RWPE1 (cell line): ENCODE measurements at regions not wholly inside any gene's neighbourhood (a gene's known extent, or its start where the extent isn't known, plus 50 kb on each side); places are given as distances from the start of the nearest gene placed in this dataset.

ENCODE experiments used
- CTCF ChIA-PET: fragments of 350-600 bp; sonication (Branson Sonifier 250); formaldehyde crosslinking; extraction: SDS; loops from one replicate; lab custom pipeline; 2021; lab: Yijun Ruan, JAX
- POLR2A ChIA-PET: fragments of 400-600 bp; formaldehyde crosslinking; extraction: SDS; loops from one replicate; lab custom pipeline; 2020; ENCODE audit warnings: antibody characterized with exemption; ENCODE audit not compliant: low non-redundant PET; lab: Yijun Ruan, JAX
- DNase-seq: peaks from one replicate; pipeline ENCODE4 v3.0.0; 2012; ENCODE audit warnings: low spot score
- H3K27ac ChIP-seq: fragments of 450-650 bp; 2 replicates; pipeline ENCODE4 v1.5.1; 2017
- TF ChIP-seq, protein P1 (sequence below): fragments of 450-650 bp; conservative IDR thresholded peaks from 2 replicates; pipeline ENCODE4 v1.5.1; 2017; ENCODE audit warnings: low read depth, mild to moderate bottlenecking

DNA sequence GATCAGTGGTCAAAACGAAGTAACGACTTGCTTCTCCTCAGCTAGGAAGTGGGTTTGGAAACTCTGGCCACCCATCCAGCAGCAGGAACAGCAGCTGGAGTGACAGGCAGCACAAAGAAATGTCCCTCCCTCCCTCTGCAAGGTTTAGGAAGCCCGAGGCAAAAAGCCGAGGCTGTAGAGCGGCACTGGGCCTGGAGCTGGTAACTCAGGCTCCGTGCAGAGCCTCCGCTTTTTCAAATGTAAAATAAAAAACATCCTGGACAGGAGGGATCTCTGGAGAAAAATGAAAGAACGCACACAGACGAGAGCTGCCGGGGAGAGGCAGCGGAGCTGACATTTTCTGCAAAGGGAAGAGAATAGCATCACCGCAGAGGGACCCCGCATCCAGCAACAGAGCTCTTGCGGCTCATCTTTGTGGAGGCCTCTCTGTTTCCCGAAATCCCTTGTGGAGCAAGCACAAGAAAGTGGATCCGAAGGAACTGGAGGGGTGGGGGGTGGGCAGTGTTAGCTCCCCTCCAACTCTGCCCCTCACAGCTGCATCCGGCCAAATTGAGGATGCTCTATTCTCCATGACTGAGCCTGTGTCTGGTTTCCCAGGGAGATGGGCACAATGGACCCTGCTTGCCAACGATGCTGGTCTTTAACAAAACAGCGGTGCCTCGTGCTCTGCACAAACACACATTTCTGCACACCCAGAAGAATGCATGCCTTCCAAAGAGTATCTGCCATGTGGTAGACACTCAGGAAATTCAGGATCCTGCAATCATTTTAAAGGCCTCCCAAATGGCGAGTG lies 335.5 kb upstream of the ZFHX3 start:
- TF ChIP-seq, protein P1, sequence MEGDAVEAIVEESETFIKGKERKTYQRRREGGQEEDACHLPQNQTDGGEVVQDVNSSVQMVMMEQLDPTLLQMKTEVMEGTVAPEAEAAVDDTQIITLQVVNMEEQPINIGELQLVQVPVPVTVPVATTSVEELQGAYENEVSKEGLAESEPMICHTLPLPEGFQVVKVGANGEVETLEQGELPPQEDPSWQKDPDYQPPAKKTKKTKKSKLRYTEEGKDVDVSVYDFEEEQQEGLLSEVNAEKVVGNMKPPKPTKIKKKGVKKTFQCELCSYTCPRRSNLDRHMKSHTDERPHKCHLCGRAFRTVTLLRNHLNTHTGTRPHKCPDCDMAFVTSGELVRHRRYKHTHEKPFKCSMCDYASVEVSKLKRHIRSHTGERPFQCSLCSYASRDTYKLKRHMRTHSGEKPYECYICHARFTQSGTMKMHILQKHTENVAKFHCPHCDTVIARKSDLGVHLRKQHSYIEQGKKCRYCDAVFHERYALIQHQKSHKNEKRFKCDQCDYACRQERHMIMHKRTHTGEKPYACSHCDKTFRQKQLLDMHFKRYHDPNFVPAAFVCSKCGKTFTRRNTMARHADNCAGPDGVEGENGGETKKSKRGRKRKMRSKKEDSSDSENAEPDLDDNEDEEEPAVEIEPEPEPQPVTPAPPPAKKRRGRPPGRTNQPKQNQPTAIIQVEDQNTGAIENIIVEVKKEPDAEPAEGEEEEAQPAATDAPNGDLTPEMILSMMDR, result no peak
- no peak overlapping the region for H3K27ac ChIP-seq
- ChIA-PET POLR2A (no interaction called here), CTCF (no interaction called here)
- no peak for DNase-seq

DNA sequence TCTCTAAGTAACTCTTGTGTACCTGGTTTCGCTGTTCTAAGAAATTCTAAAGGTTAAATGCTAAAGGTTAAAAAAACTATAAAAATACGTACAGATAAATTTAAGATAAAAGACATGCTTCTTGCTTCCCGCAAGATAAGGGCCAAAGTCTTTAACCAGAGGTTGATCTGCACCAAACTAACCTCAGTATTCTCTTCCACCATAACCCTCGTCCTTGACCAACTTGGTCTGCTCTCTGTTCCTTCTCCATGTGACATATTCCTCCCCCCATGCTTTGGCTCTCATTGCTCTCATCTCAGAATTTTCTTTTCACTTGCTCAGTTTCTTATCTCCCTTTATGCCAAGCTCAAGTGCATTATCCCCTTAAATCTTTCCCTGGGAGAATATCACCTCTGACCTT lies 330.5 kb upstream of the ZFHX3 start:
- CTCF ChIA-PET, result no interaction called here
- POLR2A ChIA-PET, result no interaction called here
- no peak overlapping the region for H3K27ac ChIP-seq
- TF ChIP-seq, protein P1, result no peak
- no peak for DNase-seq

DNA sequence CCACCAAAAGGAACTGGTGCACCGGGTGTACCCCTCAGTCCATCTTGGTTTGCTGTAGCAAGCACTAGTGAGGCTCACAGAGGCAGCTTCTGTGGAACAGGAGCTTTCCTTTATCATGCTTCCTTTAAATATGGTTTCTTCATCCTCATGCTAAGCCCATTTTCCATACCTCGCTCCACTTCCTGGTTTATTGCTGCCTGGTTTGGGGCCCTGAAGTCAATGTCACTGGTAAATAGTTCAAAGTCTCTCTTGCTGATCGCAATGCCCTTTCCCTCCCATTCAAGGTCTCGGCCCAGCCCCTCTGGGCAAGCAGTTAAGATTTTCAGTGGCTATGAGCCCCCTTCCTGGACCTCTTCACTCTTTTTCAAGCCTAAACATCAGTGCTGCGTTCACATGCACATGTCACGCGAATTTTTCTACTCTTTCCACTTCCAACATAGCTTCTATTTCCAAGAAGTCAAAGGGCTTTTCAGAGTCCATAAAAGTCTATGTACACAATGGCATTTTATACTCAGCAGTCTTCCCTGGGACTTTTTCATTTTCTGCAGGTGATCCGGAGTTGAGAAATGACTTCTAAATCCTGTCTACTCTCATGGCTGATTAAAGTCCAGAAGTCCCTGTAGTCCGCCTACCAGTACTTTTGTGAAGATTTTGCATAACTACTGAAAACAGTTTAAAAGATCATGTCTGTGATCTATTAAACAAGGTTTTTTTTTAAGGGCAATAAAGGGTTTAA lies 323.8 kb upstream of the ZFHX3 start:
- ChIA-PET POLR2A (no interaction called here), CTCF (no interaction called here)
- H3K27ac ChIP-seq, result no peak overlapping the region
- TF ChIP-seq, protein P1, result no peak
- DNase-seq, result no peak

DNA sequence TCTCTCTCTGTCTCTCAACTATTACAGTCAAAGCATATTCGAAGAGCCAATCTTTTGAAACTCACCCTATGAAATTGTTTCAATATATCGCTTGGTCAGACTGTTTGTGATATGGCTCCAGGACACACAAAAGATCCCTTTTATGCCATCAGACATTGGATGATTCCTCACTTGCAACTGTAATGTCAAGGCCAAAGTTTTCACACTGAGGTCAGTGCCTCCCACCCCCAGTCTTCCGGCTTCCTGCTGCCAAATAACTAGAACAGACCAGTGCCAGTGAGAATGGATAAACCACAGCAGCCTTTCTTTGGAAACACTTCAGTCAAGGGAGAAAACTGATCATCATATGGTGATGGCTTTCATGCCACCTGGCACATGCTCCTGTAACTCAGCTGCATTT lies 321.9 kb upstream of the ZFHX3 start:
- ChIA-PET POLR2A (no interaction called here), CTCF (no interaction called here)
- no peak for DNase-seq
- TF ChIP-seq, protein P1, result no peak
- H3K27ac ChIP-seq, result no peak overlapping the region

DNA sequence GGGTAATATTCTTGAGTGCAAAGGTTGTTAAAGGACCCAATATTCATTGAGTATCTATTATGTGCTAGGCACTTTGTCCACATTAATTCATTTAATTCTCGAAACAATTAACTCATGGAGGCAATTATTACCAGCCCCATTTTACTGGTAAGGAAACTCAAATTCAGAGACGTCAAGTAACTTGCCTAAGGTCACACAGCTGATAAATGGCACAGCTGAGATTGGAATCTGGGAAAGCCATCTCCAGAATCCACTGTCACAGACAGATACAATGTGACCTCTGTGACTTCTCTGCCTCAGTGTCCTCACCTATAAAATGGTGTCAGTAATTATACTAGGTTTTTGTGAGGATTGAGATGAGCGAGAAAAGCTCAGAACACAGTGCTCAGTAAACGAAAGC lies 320.8 kb upstream of the ZFHX3 start:
- H3K27ac ChIP-seq, result no peak overlapping the region
- CTCF ChIA-PET, result no interaction called here
- POLR2A ChIA-PET, result no interaction called here
- DNase-seq, result no peak
- TF ChIP-seq, protein P1, result no peak

DNA sequence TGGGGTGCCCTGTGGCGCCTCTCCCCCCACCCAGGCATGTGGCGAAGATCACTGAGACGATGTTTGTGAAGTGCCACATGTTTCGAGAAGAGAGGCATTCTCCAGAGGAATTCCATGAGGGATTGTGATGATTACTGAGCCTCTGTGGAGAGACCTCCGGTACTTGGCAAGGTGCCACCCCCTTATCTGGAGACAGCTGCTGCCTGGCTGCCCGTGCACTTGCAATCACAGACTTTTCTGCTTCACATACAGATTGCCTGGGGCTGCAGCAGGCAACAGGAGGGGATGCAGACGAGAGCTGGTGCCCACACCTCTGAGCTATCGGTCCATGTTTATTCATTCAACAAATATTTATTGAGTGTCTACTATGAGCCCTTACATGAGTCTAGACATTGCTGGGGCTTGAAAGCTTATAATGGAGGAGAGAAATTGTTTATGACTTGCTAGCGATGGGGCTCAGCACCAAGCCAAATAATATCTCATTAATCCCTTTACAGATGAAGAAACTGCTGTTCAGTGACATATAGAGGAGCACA lies 317.2 kb upstream of the ZFHX3 start:
- CTCF ChIA-PET, result interaction anchor here (0.6 kb wide), 1 partner anchor 965 kb away, joined by 3 read pairs; no protein-coding TSS in a partner anchor
- DNase-seq, result no peak
- no peak overlapping the region for H3K27ac ChIP-seq
- POLR2A ChIA-PET, result no interaction called here
- TF ChIP-seq, protein P1, result no peak
